Stimulated activated effector memory CD8-positive, alpha-beta T cell treated with anti-CD3 and anti-CD28 coated beads, Interleukin-12 subunit alpha, Interleukin-12 subunit beta, amount 100 ng/mL, for 72 hours (primary cell): ENCODE measurements at regions not wholly inside any gene's neighbourhood (a gene's known extent, or its start where the extent isn't known, plus 50 kb on each side); places are given as distances from the start of the nearest gene placed in this dataset.

ENCODE experiments used
- ATAC-seq: fragments of 150-1000 bp; cut with Tn5 transposase; 2 replicates; pipeline ENCODE4 v1.10.0; 2021
- DNase-seq, 2 donors: peaks; one replicate each; pipeline ENCODE4 v3.0.0; 2021 to 2022; ENCODE audit warnings: low spot score in 2 of 2
- H3K27ac Mint-ChIP-seq: one replicate; pipeline ENCODE4 v1.8.0; 2022; ENCODE audit warnings: mild to moderate bottlenecking, mixed read lengths
- H3K36me3 Mint-ChIP-seq: one replicate; pipeline ENCODE4 v1.8.0; 2022; ENCODE audit warnings: mild to moderate bottlenecking, mixed read lengths
- H3K4me1 Mint-ChIP-seq: one replicate; pipeline ENCODE4 v1.8.0; 2022; ENCODE audit warnings: mixed read lengths
- H3K4me3 Mint-ChIP-seq: one replicate; pipeline ENCODE4 v1.8.0; 2022; ENCODE audit warnings: mild to moderate bottlenecking, mixed read lengths
- H3K9me3 Mint-ChIP-seq: one replicate; pipeline ENCODE4 v1.8.0; 2022; ENCODE audit warnings: mixed read lengths

DNA sequence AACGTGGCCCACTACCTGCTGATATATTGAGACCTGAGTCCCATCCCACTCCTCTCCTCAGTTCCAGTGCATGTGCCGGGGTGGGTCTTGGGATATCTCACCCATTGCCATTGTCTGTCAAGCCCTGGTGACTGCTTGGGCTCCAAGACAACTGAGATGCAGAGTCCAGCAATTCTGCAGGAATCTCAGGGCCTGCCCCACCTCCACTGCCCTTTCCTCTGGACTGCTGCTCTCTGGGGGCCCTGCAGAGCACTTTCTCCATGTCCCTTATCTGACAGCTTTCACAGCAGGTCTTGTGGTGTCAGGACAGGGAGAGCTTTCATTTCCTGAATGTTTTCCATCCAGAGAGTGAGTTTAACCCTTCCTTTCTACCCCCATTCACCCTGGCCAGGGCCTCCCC lies 152.9 kb downstream of the ARL4C start:
- Mint-ChIP-seq H3K9me3 (no peaks in the 10 kb centered on the region), H3K27ac (peak overlapping the region; percentile 5), H3K4me1 (peaks cover 19% of the 10 kb centered on the region), H3K4me3 (no peak overlapping the region), H3K36me3 (no peaks in the 10 kb centered on the region)
- ATAC-seq (no peak), DNase-seq (no peak)

DNA sequence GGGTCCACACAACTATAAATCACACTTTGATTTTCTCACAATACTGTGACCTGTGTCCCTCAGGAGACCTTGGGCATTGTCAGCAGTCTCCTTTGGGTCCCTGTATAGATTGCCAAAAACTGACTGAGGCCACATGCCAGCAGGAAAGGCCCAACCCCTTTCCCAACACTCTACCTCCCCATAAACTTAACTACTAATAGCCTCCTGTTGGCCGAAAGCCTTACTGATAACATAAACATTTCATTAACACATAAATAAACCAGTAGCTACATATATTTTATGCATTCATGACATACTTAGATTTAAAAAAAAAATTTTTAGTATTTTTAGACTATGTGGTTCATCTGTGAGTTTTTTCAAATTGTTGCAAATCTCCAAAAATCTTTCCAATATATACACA lies 153.5 kb downstream of the ARL4C start:
- peaks cover 16% of the 10 kb centered on the region for H3K4me1 Mint-ChIP-seq
- H3K36me3 Mint-ChIP-seq = no peaks in the 10 kb centered on the region
- no peaks in the 10 kb centered on the region for H3K9me3 Mint-ChIP-seq
- no peak overlapping the region for H3K27ac Mint-ChIP-seq
- H3K4me3 Mint-ChIP-seq = no peak overlapping the region
- DNase-seq (no peak), ATAC-seq (no peak)

- ATAC-seq = no peak
- Mint-ChIP-seq H3K4me3 (no peak overlapping the region), H3K4me1 (peaks cover 6% of the 10 kb centered on the region), H3K9me3 (no peaks in the 10 kb centered on the region), H3K36me3 (no peaks in the 10 kb centered on the region), H3K27ac (no peak overlapping the region)
- no peak for DNase-seq
Measured at GRCh38 chr2:234341306-234341985, 155.4 kb downstream of the ARL4C start.

GRCh38 chr2:234339501-234339900 lies 157.4 kb downstream of the ARL4C start:
- DNase-seq = no peak
- Mint-ChIP-seq H3K4me1 (peaks cover 8% of the 10 kb centered on the region), H3K4me3 (no peak overlapping the region), H3K36me3 (no peaks in the 10 kb centered on the region), H3K9me3 (no peaks in the 10 kb centered on the region), H3K27ac (no peak overlapping the region)
- ATAC-seq = no peak

DNA sequence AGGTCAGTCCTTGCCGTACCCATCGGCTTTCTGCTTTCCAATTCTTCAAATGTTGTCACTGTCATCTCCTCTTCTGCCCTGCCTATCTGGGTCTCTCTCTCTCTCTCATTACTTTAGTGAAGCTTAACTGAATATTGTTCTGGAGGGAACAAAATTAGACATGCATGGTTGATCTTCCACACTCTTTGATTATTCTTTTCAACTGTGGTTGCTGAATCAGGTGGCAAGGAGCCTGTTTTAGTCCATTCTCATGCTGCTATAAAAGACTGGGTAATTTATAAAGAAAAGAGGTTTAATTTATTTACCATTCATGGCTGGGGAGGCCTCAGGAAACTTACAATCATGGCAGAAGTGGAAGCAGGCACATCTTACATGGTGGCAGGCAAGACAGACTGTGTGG lies 157.9 kb downstream of the ARL4C start:
- Mint-ChIP-seq H3K9me3 (no peaks in the 10 kb centered on the region), H3K27ac (no peak overlapping the region), H3K4me3 (no peak overlapping the region), H3K36me3 (no peaks in the 10 kb centered on the region), H3K4me1 (peaks cover 8% of the 10 kb centered on the region)
- no peak for DNase-seq
- ATAC-seq = no peak

DNA sequence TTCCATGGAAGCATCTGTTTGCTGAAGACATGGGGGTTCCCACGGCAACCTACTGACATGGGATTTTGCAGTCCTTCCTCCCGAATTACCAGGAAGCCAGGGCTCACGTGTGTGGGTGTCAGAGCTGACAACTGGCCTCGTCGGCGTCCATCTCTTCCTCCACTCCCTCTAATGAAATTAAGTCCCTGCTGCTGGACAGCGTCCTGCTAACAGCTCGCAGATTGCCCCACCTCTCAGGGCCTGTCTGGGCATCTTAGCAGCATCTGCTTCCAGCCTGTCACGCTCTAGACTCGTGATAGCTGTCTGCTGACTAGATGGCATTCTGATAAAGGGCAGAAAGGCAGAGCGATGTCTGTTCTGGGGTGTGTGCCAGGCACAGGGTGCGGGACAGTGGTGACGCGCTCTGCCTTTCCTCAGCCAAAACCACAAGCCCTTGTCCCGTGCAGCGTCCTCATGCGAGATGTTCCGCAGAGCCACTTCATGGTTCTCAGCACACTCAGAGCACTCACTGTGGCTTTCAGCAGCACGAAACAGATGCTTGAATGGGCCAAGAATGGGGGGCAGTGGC lies 161.1 kb downstream of the ARL4C start:
- DNase-seq (no peak), ATAC-seq (peak; percentile 72)
- no peaks in the 10 kb centered on the region for H3K9me3 Mint-ChIP-seq
- no peak overlapping the region for H3K4me3 Mint-ChIP-seq
- H3K36me3 Mint-ChIP-seq = no peaks in the 10 kb centered on the region
- peak overlapping the region; percentile 48 for H3K27ac Mint-ChIP-seq
- H3K4me1 Mint-ChIP-seq = peaks cover 22% of the 10 kb centered on the region

GRCh38 chr2:234334756-234335155 lies 162.1 kb downstream of the ARL4C start:
- Mint-ChIP-seq H3K27ac (no peak overlapping the region), H3K4me1 (peaks cover 22% of the 10 kb centered on the region), H3K36me3 (no peaks in the 10 kb centered on the region), H3K9me3 (no peaks in the 10 kb centered on the region), H3K4me3 (no peak overlapping the region)
- DNase-seq = no peak
- ATAC-seq = no peak

- H3K36me3 Mint-ChIP-seq = no peaks in the 10 kb centered on the region
- no peaks in the 10 kb centered on the region for H3K9me3 Mint-ChIP-seq
- H3K27ac Mint-ChIP-seq = no peak overlapping the region
- no peak for DNase-seq
- peaks cover 22% of the 10 kb centered on the region for H3K4me1 Mint-ChIP-seq
- no peak for ATAC-seq
- H3K4me3 Mint-ChIP-seq = no peak overlapping the region
Measured at GRCh38 chr2:234334151-234334550, 162.7 kb downstream of the ARL4C start.

- Mint-ChIP-seq H3K9me3 (no peaks in the 10 kb centered on the region), H3K4me3 (no peak overlapping the region), H3K36me3 (no peaks in the 10 kb centered on the region), H3K4me1 (peaks cover 22% of the 10 kb centered on the region), H3K27ac (peak overlapping the region; percentile 63)
- no peak for ATAC-seq
- DNase-seq = no peak
Measured at GRCh38 chr2:234333168-234334130, 163.4 kb downstream of the ARL4C start.

DNA sequence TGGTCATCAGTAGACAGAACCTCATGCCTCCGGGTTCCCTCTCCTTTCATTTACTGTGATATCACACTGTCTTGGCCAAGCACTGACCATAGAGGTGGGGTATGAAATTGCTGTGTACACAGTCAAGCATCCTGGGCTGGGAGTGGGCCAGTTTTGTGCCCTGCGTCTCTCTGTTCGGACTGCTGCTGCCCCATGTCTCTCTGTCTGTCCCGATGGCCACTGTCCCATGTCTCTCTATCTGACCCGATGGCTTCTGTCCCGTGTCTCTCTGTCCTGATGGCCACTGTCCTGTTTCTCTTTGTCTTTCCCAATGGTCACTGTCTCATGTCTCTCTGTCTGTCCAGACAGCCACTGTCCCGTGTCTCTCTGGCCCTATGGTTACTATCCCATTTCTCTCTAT lies 164.9 kb downstream of the ARL4C start:
- H3K4me3 Mint-ChIP-seq = no peak overlapping the region
- peaks cover 31% of the 10 kb centered on the region for H3K4me1 Mint-ChIP-seq
- no peak for DNase-seq
- H3K27ac Mint-ChIP-seq = peak overlapping the region; percentile 63
- H3K9me3 Mint-ChIP-seq = no peaks in the 10 kb centered on the region
- no peak for ATAC-seq
- H3K36me3 Mint-ChIP-seq = no peaks in the 10 kb centered on the region

DNA sequence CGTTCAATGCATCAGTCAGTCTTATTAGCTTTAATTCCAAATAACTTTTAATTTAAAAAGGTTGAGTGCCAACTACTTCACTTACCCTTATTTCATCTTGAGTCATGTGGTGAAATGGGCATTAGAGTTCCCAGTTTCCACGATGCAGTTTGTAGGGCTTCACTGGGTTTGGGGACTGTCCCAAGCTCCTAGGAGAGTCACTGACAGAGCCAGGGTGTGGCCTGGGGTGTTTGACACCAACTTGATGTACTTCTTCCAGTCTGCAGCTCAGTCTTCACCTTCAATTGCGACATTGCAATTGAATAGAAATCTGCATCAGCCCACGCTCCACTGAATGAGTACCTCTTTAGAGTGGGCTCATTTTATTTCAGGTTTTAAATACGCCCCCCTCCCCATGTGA lies 165.3 kb downstream of the ARL4C start:
- H3K4me1 Mint-ChIP-seq = peaks cover 31% of the 10 kb centered on the region
- no peaks in the 10 kb centered on the region for H3K9me3 Mint-ChIP-seq
- H3K27ac Mint-ChIP-seq = peak overlapping the region; percentile 63
- ATAC-seq (no peak), DNase-seq (no peak)
- H3K36me3 Mint-ChIP-seq = no peaks in the 10 kb centered on the region
- H3K4me3 Mint-ChIP-seq = no peak overlapping the region

DNA sequence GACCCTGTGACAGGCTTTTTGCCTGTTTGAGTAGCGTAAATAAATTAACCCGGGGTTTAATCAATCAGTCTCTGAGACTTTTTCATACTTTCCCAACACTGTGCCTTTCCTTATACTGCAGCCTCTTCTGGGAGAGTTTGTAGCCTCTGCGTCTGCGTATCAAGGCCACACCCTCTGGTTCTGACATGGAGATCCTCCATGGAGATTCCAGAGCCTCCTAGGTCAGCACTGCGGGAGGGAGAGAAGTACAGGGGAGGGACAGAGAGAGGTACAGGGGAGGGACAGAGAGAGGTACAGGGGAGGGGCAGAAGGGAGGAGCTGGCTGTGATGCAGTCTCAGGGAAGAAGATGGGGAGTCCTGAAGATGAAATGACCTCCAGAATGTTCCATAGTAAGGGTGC lies 166.0 kb downstream of the ARL4C start:
- Mint-ChIP-seq H3K4me3 (no peak overlapping the region), H3K36me3 (no peaks in the 10 kb centered on the region), H3K4me1 (peaks cover 28% of the 10 kb centered on the region), H3K27ac (no peak overlapping the region), H3K9me3 (no peaks in the 10 kb centered on the region)
- DNase-seq (no peak), ATAC-seq (no peak)

DNA sequence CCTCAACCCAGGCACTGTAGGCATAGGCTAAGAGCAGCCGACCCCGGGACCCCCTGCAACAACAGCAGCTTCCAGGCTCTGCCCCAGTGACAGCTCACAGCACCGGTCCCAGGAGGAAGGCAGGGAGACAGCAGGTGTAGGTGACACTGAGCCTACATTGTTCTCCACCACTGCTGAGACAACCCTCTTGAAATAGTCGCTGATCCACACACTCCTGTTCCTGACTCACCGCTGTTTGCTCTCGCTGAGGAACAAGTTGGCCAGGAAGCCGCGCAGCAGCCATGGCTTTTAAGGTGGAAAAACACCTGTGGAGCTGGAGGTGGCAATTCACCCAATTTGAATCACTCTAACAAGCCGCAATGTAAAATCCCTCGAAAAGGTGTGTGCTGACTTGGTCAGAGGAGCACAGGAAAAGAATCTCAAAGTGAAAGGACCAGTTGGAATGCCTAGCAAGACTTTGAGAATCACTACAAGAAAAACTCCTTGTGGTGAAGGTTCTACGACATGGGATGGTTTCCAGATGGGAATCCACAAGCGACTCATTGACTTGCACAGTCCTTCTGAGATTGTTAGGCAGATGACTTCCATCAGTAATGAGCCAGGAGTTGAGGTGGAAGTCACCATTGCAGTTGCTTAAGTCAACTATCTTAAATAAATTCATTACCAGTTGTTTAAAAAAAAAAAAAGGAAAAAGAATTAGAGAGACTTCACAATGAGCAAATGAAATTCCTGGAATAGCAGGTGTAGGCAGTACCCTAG lies 167.5 kb downstream of the ARL4C start:
- DNase-seq (no peak), ATAC-seq (no peak)
- Mint-ChIP-seq H3K27ac (no peak overlapping the region), H3K4me3 (no peak overlapping the region), H3K4me1 (peaks cover 26% of the 10 kb centered on the region), H3K36me3 (no peaks in the 10 kb centered on the region), H3K9me3 (no peaks in the 10 kb centered on the region)

- no peak for DNase-seq
- Mint-ChIP-seq H3K27ac (peak overlapping the region; percentile 38), H3K4me3 (no peak overlapping the region), H3K4me1 (peaks cover 34% of the 10 kb centered on the region), H3K36me3 (no peaks in the 10 kb centered on the region), H3K9me3 (no peaks in the 10 kb centered on the region)
- ATAC-seq = peak; percentile 34
Measured at GRCh38 chr2:234328444-234328990, 168.4 kb downstream of the ARL4C start.

GRCh38 chr2:234326694-234327093 lies 170.2 kb downstream of the ARL4C start:
- H3K36me3 Mint-ChIP-seq = no peaks in the 10 kb centered on the region
- DNase-seq = no peak
- H3K4me1 Mint-ChIP-seq = peaks cover 28% of the 10 kb centered on the region
- no peak for ATAC-seq
- no peak overlapping the region for H3K27ac Mint-ChIP-seq
- H3K9me3 Mint-ChIP-seq = no peaks in the 10 kb centered on the region
- H3K4me3 Mint-ChIP-seq = no peak overlapping the region
